ENCODE measurements at regions not wholly inside any gene's neighbourhood (a gene's known extent, or its start where the extent isn't known, plus 50 kb on each side); places are given as distances from the start of the nearest gene placed in this dataset.
"Not testable (repeated sequence)": the region's sequence is repeated elsewhere in the genome, so short reads cannot be mapped to it uniquely, and the experiment has no call there.

DNA sequence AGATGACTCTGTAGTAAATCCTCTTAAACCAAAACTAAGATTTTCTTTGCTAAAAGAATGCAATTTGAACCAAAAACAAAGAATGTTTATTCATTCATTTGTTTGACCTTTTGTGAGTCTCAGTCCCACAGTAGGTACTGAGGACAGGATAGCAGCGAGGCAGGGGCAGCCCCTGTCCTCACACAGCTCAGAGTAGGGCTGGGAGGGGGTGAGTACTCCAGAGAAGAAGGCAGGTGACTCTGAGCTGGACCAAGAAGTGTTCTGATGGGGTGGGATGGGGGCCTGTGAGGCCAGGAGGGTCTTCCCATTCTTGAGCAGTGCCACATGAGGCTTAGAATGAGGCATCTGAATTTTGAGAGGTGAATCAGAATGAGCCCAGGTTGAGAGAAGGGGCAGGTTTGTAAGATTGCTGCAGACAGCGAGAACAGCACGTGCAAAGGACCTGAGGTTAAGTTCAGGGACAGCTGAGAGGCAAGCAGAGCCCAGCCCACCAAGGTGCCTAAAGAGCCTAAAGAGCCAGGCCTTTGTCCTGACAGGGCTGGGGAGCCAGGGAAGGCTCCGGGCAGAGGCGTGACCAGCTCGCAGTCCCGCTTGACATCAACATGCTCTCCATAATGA is 56.9 kb upstream of the CHST15 start:
- no peaks in the 10 kb centered on the region for H3K27me3 ChIP-seq (ENCODE audit: control insufficient read depth, insufficient read depth, low read length)
- no CpG with 5 or more reads among the region's 7 CpGs for WGBS (ENCODE audit: insufficient coverage, insufficient read length)
- H3K27ac ChIP-seq (ENCODE audit: low read length): no peak overlapping the region
- H3K4me1 ChIP-seq (ENCODE audit: control insufficient read depth, insufficient read depth, low read length): peaks cover 3% of the 10 kb centered on the region; the same call in 1 of the 2 replicates
- H3K36me3 ChIP-seq (ENCODE audit: control insufficient read depth, insufficient read depth, low read length): no peaks in the 10 kb centered on the region
- H3K9me3 ChIP-seq (ENCODE audit: control insufficient read depth, insufficient read depth, low read length): no peaks in the 10 kb centered on the region
- no peak for DNase-seq (ENCODE audit: low read depth, low spot score)
- H3K4me3 ChIP-seq (ENCODE audit: low read length): no peak overlapping the region

DNA sequence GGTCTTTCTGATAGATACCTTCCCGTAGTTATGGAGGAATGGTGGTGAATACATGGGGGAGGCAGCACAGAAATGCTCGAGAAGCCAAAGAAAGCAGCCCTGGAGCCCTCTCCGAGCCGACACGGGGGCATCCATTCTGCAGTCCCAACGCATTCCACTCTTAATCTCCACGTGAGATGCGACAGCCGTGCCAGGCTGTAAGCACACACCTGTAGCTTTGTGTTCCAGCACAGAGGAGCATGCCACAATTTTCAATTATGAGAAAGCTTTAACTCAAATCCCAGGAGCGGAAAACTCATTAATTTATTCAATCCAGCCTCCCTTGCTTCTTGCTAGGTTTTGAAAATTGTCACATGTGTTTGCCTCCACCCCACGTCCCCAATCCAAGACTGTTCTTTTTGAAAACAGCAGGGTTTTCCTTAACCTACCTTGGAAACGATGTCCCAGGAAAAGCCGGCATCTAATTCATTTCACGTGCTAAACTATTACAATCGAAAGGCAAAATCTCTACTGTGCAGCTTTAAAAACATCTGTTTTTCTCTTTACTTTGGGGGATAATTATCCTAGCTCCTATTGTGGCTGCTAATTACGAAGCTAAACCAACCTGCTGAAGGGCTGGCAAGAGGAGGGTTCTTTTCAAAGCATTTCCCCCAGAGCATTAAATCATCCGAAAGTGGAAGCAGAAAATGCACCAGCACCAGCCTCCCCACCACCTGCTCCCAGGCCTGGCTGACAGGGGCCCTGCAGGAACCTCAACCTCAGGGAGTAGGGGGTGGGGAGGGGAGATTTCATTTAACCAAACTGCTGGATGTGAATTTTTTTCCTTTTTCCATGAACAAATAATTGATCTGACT is 56.0 kb upstream of the CHST15 start:
- Histone ChIP-seq H3K9me3 (ENCODE audit: control insufficient read depth, insufficient read depth, low read length) (no peaks in the 10 kb centered on the region), H3K27ac (ENCODE audit: low read length) (no peak overlapping the region), H3K27me3 (ENCODE audit: control insufficient read depth, insufficient read depth, low read length) (no peaks in the 10 kb centered on the region), H3K4me1 (ENCODE audit: control insufficient read depth, insufficient read depth, low read length) (peaks cover 3% of the 10 kb centered on the region; the same call in 1 of the 2 replicates), H3K4me3 (ENCODE audit: low read length) (no peak overlapping the region), H3K36me3 (ENCODE audit: control insufficient read depth, insufficient read depth, low read length) (no peaks in the 10 kb centered on the region)
- WGBS (ENCODE audit: insufficient coverage, insufficient read length): no CpG with 5 or more reads among the region's 17 CpGs
- no peak for DNase-seq (ENCODE audit: low read depth, low spot score)

DNA sequence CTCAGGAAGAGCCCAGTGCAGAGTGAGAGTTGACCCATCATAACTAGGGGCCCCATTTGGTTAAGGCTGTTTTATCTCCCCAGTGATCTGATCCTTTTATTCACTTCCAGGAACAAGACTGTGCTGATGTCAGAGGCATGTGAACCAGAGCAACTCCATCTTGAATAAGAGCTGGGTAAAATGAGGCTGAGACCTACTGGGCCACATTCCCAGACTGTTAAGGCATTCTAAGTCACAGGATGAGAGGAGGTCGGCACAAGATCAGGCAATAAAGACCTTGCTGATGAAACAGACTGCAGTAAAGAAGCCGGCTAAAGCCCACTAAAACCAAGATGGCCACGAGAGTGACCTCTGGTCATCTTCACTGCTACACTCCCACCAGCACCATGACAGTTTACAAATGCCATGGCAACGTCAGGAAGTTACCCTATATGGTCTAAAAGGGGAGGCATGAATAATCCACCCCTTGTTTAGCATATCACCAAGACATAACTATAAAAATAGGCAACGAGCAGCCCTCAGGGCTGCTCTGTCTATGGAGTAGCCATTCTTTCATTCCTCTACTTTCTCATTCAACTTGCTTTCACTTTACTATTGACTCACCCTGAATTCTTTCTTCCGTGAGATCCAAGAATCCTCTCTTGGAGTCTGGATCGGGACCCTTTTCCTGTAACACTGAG is 55.3 kb upstream of the CHST15 start:
- no CpG with 5 or more reads among the region's 7 CpGs for WGBS (ENCODE audit: insufficient coverage, insufficient read length)
- H3K36me3 ChIP-seq (ENCODE audit: control insufficient read depth, insufficient read depth, low read length); H3K4me3 ChIP-seq (ENCODE audit: low read length); H3K4me1 ChIP-seq (ENCODE audit: control insufficient read depth, insufficient read depth, low read length); H3K27me3 ChIP-seq (ENCODE audit: control insufficient read depth, insufficient read depth, low read length); DNase-seq (ENCODE audit: low read depth, low spot score); H3K27ac ChIP-seq (ENCODE audit: low read length); H3K9me3 ChIP-seq (ENCODE audit: control insufficient read depth, insufficient read depth, low read length): not testable (repeated sequence)

DNA sequence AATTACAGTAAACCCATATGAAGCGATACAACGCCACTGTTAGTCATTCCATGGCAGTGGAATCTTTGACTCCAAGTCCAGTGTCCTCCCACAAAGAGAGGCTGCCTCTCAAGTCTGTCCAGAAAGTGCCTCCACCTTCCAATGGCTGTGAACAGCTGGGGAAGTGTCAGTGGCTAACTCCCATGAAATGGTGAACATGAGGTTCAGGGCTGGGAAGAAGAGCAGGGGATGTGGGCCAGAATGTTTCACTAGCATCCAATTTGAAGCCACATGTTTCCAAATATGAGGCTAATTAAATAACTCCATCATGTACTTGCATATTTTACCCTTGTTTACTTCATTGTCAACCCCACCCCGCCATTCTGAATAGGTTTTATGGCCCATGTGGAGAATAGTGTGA is 53.1 kb upstream of the CHST15 start:
- no peaks in the 10 kb centered on the region for H3K36me3 ChIP-seq (ENCODE audit: control insufficient read depth, insufficient read depth, low read length)
- H3K27ac ChIP-seq (ENCODE audit: low read length): no peak overlapping the region
- no peaks in the 10 kb centered on the region for H3K27me3 ChIP-seq (ENCODE audit: control insufficient read depth, insufficient read depth, low read length)
- DNase-seq (ENCODE audit: low read depth, low spot score): no peak
- WGBS (ENCODE audit: insufficient coverage, insufficient read length): no CpG with 5 or more reads among the region's 3 CpGs
- H3K9me3 ChIP-seq (ENCODE audit: control insufficient read depth, insufficient read depth, low read length): no peaks in the 10 kb centered on the region
- no peak overlapping the region for H3K4me3 ChIP-seq (ENCODE audit: low read length)
- no peaks in the 10 kb centered on the region for H3K4me1 ChIP-seq (ENCODE audit: control insufficient read depth, insufficient read depth, low read length)

DNA sequence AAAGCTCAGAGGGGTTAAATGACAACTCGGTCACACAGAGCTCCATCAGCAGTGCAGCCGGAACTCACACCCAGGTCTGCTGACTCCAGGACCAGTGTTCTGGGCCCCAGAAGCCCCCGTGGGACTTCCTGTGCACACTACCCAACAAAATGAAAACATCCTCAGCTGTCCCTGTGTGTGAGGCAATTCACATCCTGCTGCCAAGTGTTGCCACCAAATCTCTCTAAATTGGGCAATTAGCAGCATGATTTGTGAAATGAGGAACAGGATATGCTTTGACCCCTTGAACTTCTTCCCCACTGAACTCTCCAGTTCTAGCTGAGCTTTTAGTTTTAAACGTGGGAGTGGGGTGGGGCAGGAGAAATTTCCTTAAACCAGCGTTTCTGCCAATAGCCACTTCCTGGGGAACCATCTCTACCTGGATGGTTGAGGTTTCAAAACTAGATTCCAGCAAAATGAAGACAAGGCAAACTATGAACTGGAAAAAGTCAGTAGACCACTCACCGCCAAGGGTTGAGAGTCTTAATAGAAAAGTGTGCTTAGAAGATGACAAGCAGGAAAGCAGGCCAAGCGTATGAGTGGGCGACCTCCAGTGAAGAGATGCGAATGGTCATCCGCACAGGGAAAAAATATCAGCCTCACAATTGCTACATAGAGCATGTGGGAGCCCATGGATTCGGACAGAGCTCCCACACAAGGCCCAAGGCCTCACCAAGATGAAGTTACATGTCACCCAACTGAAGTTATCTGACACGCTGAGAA is 51.9 kb upstream of the CHST15 start:
- Histone ChIP-seq H3K36me3 (ENCODE audit: control insufficient read depth, insufficient read depth, low read length) (no peaks in the 10 kb centered on the region), H3K9me3 (ENCODE audit: control insufficient read depth, insufficient read depth, low read length) (no peaks in the 10 kb centered on the region), H3K4me1 (ENCODE audit: control insufficient read depth, insufficient read depth, low read length) (no peaks in the 10 kb centered on the region), H3K27ac (ENCODE audit: low read length) (no peak overlapping the region), H3K27me3 (ENCODE audit: control insufficient read depth, insufficient read depth, low read length) (no peaks in the 10 kb centered on the region), H3K4me3 (ENCODE audit: low read length) (no peak overlapping the region)
- no CpG with 5 or more reads among the region's 12 CpGs for WGBS (ENCODE audit: insufficient coverage, insufficient read length)
- DNase-seq (ENCODE audit: low read depth, low spot score): no peak

DNA sequence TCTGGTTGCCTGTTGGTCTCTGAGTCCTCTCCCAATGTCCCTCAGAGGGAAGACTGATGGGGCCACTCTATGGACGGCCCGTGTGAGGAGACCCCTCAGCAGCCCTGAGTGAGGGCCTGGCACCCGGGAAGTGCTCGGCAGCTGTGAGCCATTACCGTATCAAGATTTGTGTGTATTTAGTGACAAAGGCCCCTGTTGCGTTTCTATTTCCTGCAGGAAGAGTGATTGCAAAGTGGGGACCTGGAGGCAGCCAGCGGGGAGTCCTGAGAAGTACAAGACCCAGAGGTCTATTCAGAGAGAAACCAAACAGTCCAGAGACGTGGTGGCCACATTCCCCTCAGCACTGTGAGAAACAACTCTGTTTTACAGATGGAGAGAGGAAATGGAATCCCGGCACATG is 51.1 kb upstream of the CHST15 start:
- Histone ChIP-seq H3K27ac (ENCODE audit: low read length) (no peak overlapping the region), H3K4me3 (ENCODE audit: low read length) (no peak overlapping the region), H3K36me3 (ENCODE audit: control insufficient read depth, insufficient read depth, low read length) (no peaks in the 10 kb centered on the region), H3K27me3 (ENCODE audit: control insufficient read depth, insufficient read depth, low read length) (no peaks in the 10 kb centered on the region), H3K4me1 (ENCODE audit: control insufficient read depth, insufficient read depth, low read length) (no peaks in the 10 kb centered on the region), H3K9me3 (ENCODE audit: control insufficient read depth, insufficient read depth, low read length) (no peaks in the 10 kb centered on the region)
- no CpG with 5 or more reads among the region's 9 CpGs for WGBS (ENCODE audit: insufficient coverage, insufficient read length)
- DNase-seq (ENCODE audit: low read depth, low spot score): no peak

DNA sequence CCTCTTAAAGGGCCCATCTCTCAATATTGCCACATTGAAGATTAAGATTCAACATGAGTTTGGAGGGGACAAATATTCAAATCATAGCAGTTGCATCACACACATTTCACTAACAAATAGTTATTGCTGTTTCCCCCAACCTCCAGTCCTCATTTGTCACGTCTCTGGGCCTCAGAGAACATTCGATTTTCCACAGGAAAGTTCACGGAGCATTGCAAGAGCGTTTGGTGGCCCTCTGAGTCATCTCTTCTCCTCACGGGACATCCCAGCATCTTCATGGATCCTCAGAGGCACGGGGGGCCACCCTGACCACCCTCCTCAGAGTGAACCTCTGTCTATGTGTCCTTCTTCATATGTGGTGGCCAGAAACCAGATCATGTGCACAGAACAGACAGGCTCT is 50.3 kb upstream of the CHST15 start:
- no peak overlapping the region for H3K27ac ChIP-seq (ENCODE audit: low read length)
- no peak for DNase-seq (ENCODE audit: low read depth, low spot score)
- H3K4me1 ChIP-seq (ENCODE audit: control insufficient read depth, insufficient read depth, low read length): no peaks in the 10 kb centered on the region
- H3K36me3 ChIP-seq (ENCODE audit: control insufficient read depth, insufficient read depth, low read length): no peaks in the 10 kb centered on the region
- no peak overlapping the region for H3K4me3 ChIP-seq (ENCODE audit: low read length)
- H3K9me3 ChIP-seq (ENCODE audit: control insufficient read depth, insufficient read depth, low read length): no peaks in the 10 kb centered on the region
- no CpG with 5 or more reads among the region's 6 CpGs for WGBS (ENCODE audit: insufficient coverage, insufficient read length)
- no peaks in the 10 kb centered on the region for H3K27me3 ChIP-seq (ENCODE audit: control insufficient read depth, insufficient read depth, low read length)

Data from iPS DF 6.9 (cell line).